Hematopoietic multipotent progenitor cell treated with erythropoietin and hydrocortisone succinate and interleukin-3 and kit ligand, for 6 days (in vitro differentiated cells): ENCODE measurements at regions not wholly inside any gene's neighbourhood (a gene's known extent, or its start where the extent isn't known, plus 50 kb on each side); places are given as distances from the start of the nearest gene placed in this dataset.

ENCODE experiments used
- DNase-seq: peaks from one replicate; pipeline ENCODE4 v3.0.0-alpha.2; 2015

DNA sequence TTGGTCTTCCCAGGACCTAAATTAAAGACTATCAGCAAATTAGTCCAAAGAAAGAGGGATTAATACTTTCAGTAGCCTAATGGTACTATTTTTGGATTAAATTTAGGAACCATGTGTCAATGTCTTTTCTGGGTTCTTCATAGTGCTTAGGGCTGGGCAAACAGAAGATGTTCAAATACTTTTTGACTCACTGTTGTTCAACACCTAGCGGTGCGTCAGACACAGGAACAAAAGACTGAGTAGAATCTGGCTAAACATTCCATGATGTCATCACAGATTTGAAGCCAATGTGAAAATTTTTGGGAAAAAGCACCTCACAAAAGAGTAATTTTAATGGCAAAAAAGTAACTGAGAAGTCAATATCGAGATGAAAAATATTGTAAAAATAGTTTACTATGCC lies 544.4 kb downstream of the EFNA5 start:
- DNase-seq, result no peak

GRCh38 chr5:107124376-107124775 lies 546.4 kb downstream of the EFNA5 start:
- no peak for DNase-seq

GRCh38 chr5:107123014-107123413 lies 547.7 kb downstream of the EFNA5 start:
- no peak for DNase-seq

GRCh38 chr5:107121793-107122519 lies 548.8 kb downstream of the EFNA5 start:
- DNase-seq, result no peak

DNA sequence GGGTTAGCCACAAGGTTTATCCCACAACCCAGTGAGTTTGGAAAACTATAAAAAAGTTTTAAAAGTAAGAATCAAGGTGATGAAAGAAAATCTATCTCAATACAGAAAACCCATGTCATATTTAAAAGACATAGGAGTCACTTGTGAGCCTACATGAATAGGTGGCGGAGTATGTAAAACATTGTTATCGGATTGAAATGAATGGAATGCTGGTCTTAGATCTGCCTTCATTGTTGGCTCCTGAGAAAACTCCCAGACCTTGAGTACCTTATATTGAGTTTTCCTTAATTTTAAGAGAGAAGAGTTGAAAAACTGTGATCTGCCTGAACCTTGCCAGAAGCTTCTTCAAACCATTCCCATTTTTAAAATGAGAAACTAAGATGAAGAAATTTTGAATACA lies 551.1 kb downstream of the EFNA5 start:
- no peak for DNase-seq

GRCh38 chr5:107118184-107119019 lies 552.3 kb downstream of the EFNA5 start:
- DNase-seq, result no peak

GRCh38 chr5:107112216-107112615 lies 558.5 kb downstream of the EFNA5 start:
- DNase-seq, result no peak

GRCh38 chr5:107104040-107104995 lies 566.4 kb downstream of the EFNA5 start:
- no peak for DNase-seq

GRCh38 chr5:107103522-107103921 lies 567.2 kb downstream of the EFNA5 start:
- DNase-seq, result no peak

- DNase-seq, result no peak
These were observed 570.6 kb downstream of the EFNA5 start for GRCh38 chr5:107100121-107100520.

DNA sequence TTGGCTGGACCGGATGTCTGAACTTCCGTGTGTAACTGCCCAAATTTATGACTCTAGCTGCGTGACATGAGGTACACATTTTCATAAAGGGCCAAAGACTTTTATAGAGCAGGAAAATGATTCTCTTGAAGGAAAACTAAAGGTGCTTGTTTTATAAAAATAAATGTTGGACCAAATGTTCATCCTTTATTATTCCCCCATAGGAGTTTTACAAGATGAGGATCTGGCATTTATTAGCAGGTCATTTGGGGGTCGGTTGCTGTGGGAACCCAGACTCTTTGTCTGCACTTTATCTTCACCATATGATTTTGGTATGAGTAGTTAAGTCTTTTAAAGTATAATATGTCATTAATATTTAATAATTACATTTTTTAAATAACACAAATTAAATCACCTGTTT lies 571.2 kb downstream of the EFNA5 start:
- DNase-seq, result no peak

GRCh38 chr5:107092695-107093094 lies 578.0 kb downstream of the EFNA5 start:
- no peak for DNase-seq

GRCh38 chr5:107090506-107090905 lies 580.2 kb downstream of the EFNA5 start:
- DNase-seq, result no peak

GRCh38 chr5:107088907-107089306 lies 581.8 kb downstream of the EFNA5 start:
- no peak for DNase-seq

DNA sequence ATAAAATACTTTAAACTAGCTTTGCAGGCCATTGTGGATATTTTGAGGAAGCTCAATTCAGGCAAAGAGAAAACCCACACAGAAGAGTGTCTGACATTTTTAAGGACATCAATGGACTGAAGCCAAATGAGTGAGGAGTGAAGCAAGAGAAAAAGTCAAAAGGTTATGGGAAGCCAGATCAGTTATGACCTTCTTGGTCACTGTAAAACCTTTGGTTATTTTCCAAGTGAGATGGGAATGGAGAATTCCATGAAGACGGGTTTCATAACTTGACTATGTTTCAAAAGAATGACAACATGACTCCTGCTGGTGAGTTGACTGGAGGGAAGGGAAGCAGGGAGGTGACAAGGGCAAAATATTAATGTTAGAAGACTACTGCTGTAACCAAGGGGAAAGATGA lies 585.2 kb downstream of the EFNA5 start:
- DNase-seq, result no peak

- DNase-seq, result no peak
These were observed 595.7 kb downstream of the EFNA5 start for GRCh38 chr5:107074996-107075395.

DNA sequence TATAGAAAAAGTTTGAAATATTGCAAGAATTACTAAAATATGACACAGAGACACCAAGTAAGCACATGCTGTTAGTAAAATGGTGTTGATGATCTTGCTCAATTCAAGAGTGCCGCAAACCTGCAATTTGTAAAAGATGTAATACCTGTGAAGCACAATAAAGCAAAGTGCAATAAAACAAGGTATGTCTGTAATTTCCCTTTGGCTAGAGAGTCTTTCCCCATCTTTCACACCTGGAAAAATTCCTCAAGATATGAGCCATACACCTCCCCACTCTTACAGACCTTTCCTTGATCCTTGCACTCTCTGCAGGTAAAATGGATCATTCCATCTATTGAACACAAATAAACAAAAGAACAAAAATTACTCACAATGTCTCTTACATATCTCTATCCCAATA lies 597.8 kb downstream of the EFNA5 start:
- no peak for DNase-seq

DNA sequence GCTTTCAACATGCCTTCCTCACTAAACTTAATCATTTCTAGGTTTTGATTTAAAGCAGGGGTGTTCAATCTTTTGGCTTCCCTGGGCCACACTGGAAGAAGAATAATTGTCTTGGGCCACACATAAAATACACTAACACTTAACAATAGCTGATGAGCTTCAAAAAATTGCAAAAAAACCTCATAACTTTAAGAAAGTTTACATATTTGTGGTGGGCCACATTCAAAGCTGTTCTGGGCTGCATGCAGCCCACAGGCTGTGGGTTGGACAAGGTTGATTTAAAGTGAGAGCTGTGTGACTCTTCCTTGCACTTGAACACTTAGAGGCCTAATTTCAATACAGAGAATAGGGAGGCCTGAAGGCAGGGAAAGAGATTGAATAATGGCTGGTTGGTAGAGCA lies 598.3 kb downstream of the EFNA5 start:
- no peak for DNase-seq

GRCh38 chr5:107068782-107069181 lies 602.0 kb downstream of the EFNA5 start:
- no peak for DNase-seq

GRCh38 chr5:107067395-107067794 lies 603.3 kb downstream of the EFNA5 start:
- DNase-seq, result no peak

DNA sequence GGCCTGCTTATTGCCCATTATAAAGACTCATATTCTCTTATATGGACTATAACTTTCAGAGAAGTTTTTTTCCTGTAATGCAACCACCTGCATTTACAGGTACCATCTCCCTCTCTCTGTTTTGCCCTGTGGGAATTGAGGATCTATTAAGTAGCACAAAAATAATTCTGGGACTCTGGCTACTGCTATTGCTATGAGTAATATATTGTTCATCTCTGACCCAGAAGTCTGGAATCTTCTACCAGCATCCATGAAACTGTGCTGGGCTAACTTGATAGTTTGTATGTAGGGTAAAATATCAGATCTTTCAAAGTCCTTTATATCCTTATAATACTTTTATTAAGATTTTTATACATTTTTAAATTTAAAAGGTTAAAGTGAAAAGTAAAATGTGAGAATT lies 607.2 kb downstream of the EFNA5 start:
- DNase-seq, result no peak

GRCh38 chr5:107058803-107059202 lies 611.9 kb downstream of the EFNA5 start:
- DNase-seq, result no peak

DNA sequence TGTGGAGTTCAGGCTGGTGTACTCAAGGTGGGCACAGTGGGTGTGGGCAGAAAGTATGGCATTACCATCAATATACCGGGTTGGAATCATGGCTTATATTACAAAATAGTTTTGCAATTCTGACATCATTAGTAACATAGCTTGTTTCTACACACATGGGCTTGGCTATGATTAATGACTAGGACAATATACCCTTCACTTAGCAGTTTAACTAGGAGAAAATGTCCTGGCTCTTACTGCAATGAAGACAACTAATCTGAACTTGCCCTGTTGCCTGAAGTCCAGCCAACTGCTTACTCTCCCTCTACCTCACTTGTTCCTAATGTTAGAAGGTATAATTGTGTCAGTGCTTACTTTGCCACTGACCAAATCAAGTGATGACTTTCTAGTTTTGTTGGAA lies 612.5 kb downstream of the EFNA5 start:
- no peak for DNase-seq
